HCT116 (cell line): ENCODE measurements at regions not wholly inside any gene's neighbourhood (a gene's known extent, or its start where the extent isn't known, plus 50 kb on each side); places are given as distances from the start of the nearest gene placed in this dataset.

Experiments used
- ATAC-seq: fragments of 200-7000 bp; cut with Tn5 transposase; 2 replicates; pipeline ENCODE4 v1.9.1; 2020; ENCODE audit warnings: mild to moderate bottlenecking, moderate library complexity
- BruUV-seq: library from RNA; stranded (reverse); fragments of 400-500 nt; replicated peaks from 2 replicates; lab custom pipeline; 2021; lab: Mats Ljungman, UMichigan
- CTCF ChIA-PET: fragments of 300-600 bp; sonication (Branson Sonifier 250); formaldehyde crosslinking; loops from one replicate; lab custom pipeline; 2021; ENCODE audit warnings: antibody characterized with exemption; lab: Charles Lee
- POLR2A ChIA-PET: fragments of 300-600, 350-600 bp; sonication (Branson Sonifier 250); formaldehyde crosslinking; loops from one replicate; lab custom pipeline; 2021; ENCODE audit warnings: antibody characterized with exemption; lab: Charles Lee
- RAD21 ChIA-PET, 2 experiments: fragments of 300-600 bp; sonication (Branson Sonifier 250); formaldehyde crosslinking; loops; one replicate each; lab custom pipeline; 2023; ENCODE audit warnings: low total read pairs in 2 of 2; ENCODE audit not compliant: uncharacterized antibody in 2 of 2, unreplicated experiment in 2 of 2, low non-redundant PET in 1 of 2; lab: Charles Lee
- DNase-seq: peaks from one replicate; pipeline ENCODE4 v3.0.0-alpha.2; 2010; ENCODE audit warnings: low read depth, low spot score
- H2AFZ ChIP-seq: fragments of 200-600 bp; shearing (Covaris generic), sonication (generic); 2 replicates; pipeline ENCODE4 v1.6.1; 2017; ENCODE audit warnings: low read depth, mixed run types, mixed read lengths, antibody characterized with exemption, low read length; ENCODE audit not compliant: poor library complexity, severe bottlenecking
- H3K27ac ChIP-seq: 2 replicates; pipeline ENCODE4 v1.5.1; 2012; ENCODE audit warnings: low read depth, low read length
- H3K27me3 ChIP-seq: fragments of 200-600 bp; sonication (generic); 2 replicates; pipeline ENCODE4 v1.6.1; 2016; ENCODE audit warnings: mixed run types, low read length, mixed read lengths; ENCODE audit not compliant: insufficient read depth
- H3K36me3 ChIP-seq, 2 experiments: fragments of 200-500 bp in 1 of 2; fragments of 200-600 bp in 1 of 2; sonication (Bioruptor generic) in 1 of 2; sonication (generic) in 1 of 2; 2 replicates each; pipeline versions ENCODE4 v1.5.1 to v1.6.1; 2014 to 2016; ENCODE audit warnings: low read length in 2 of 2, inconsistent platforms in 1 of 2, mixed read lengths in 1 of 2, mixed run types in 1 of 2; ENCODE audit not compliant: insufficient read depth in 2 of 2, control insufficient read depth in 1 of 2
- H3K4me1 ChIP-seq, 2 experiments: fragments of 200-600 bp in 1 of 2; sonication (generic) in 1 of 2; 2 replicates each; pipeline versions ENCODE4 v1.5.1 to v1.6.1; 2012 to 2017; ENCODE audit warnings: low read length in 2 of 2, inconsistent platforms in 1 of 2, mild to moderate bottlenecking in 1 of 2, mixed read lengths in 1 of 2, mixed run types in 1 of 2, moderate library complexity in 1 of 2; ENCODE audit not compliant: insufficient read depth in 2 of 2, control insufficient read depth in 1 of 2
- H3K4me2 ChIP-seq: fragments of 200-600 bp; sonication (generic); 2 replicates; pipeline ENCODE4 v1.6.1; 2017; ENCODE audit warnings: mixed run types, low read length, mixed read lengths
- H3K4me3 ChIP-seq, 2 experiments: fragments of 200-600 bp in 1 of 2; sonication (generic) in 1 of 2; replicated peaks in 1 of 2; 2 replicates each; pipeline ENCODE4 v1.5.1; 2011 to 2016; ENCODE audit warnings: low read length in 2 of 2, control low read depth in 1 of 2, low read depth in 1 of 2, mild to moderate bottlenecking in 1 of 2, mixed read lengths in 1 of 2, mixed run types in 1 of 2
- H3K79me2 ChIP-seq: fragments of 200-600 bp; sonication (generic); 2 replicates; pipeline ENCODE4 v1.6.1; 2017; ENCODE audit warnings: mild to moderate bottlenecking, mixed run types, low read length, moderate library complexity, mixed read lengths; ENCODE audit not compliant: insufficient read depth
- H3K9ac ChIP-seq: fragments of 200-600 bp; sonication (generic); 2 replicates; pipeline ENCODE4 v1.6.1; 2016; ENCODE audit warnings: low read length, mixed read lengths
- H3K9me2 ChIP-seq: fragments of 200-600 bp; sonication (generic), shearing (Covaris generic); 2 replicates; pipeline ENCODE4 v1.6.1; 2017; ENCODE audit warnings: mixed run types, mild to moderate bottlenecking, moderate library complexity; ENCODE audit not compliant: insufficient read depth
- H3K9me3 ChIP-seq, 2 experiments: fragments of 200-500 bp in 1 of 2; fragments of 200-600 bp in 1 of 2; sonication (Bioruptor generic) in 1 of 2; sonication (generic) in 1 of 2; 2 replicates each; pipeline ENCODE4 v1.6.1; 2014 to 2017; ENCODE audit warnings: low read length in 2 of 2, mixed read lengths in 2 of 2, inconsistent platforms in 1 of 2, low read depth in 1 of 2, mild to moderate bottlenecking in 1 of 2, mixed run types in 1 of 2, moderate library complexity in 1 of 2; ENCODE audit not compliant: control insufficient read depth in 1 of 2, insufficient read depth in 1 of 2
- H4K20me1 ChIP-seq: fragments of 200-600 bp; sonication (generic), shearing (Covaris generic); 2 replicates; pipeline ENCODE4 v1.6.1; 2017; ENCODE audit warnings: mixed run types, mild to moderate bottlenecking, moderate library complexity; ENCODE audit not compliant: insufficient read depth
- ATF3 ChIP-seq: IDR thresholded peaks from 2 replicates; pipeline ENCODE4 v1.6.1; 2012
- CBX3 ChIP-seq: IDR thresholded peaks from 2 replicates; pipeline ENCODE4 v1.6.1; 2012; ENCODE audit warnings: low read depth
- CEBPB ChIP-seq: IDR thresholded peaks from 2 replicates; pipeline ENCODE4 v1.6.1; 2012; ENCODE audit warnings: low read depth
- FOSL1 ChIP-seq: IDR thresholded peaks from 2 replicates; pipeline ENCODE4 v1.6.1; 2012; ENCODE audit warnings: low read depth
- JUND ChIP-seq: IDR thresholded peaks from 2 replicates; pipeline ENCODE4 v1.6.1; 2012
- POLR2AphosphoS5 ChIP-seq: IDR thresholded peaks from 2 replicates; pipeline ENCODE4 v1.6.1; 2011; ENCODE audit warnings: mild to moderate bottlenecking, low read depth, low read length, moderate library complexity
- SIN3A ChIP-seq: IDR thresholded peaks from 2 replicates; pipeline ENCODE4 v1.6.1; 2012; ENCODE audit warnings: low read depth
- SP1 ChIP-seq: IDR thresholded peaks from 2 replicates; pipeline ENCODE4 v1.6.1; 2012; ENCODE audit warnings: low read depth
- SRF ChIP-seq: IDR thresholded peaks from 2 replicates; pipeline ENCODE4 v1.6.1; 2012; ENCODE audit warnings: low read depth
- TCF7L2 ChIP-seq: IDR thresholded peaks from 2 replicates; pipeline ENCODE4 v1.7.0; 2011; ENCODE audit warnings: borderline replicate concordance, inconsistent platforms; ENCODE audit not compliant: insufficient read depth, insufficient read length; ENCODE audit errors: extremely low read depth
- YY1 ChIP-seq: IDR thresholded peaks from 2 replicates; pipeline ENCODE4 v1.6.1; 2011; ENCODE audit warnings: low read length, low read depth, moderate library complexity, mild to moderate bottlenecking; ENCODE audit not compliant: insufficient replicate concordance; ENCODE audit errors: extremely low read depth
- ZBTB33 ChIP-seq: IDR thresholded peaks from 2 replicates; pipeline ENCODE4 v1.6.1; 2011; ENCODE audit warnings: mild to moderate bottlenecking, low read length, moderate library complexity; ENCODE audit not compliant: insufficient replicate concordance; ENCODE audit errors: extremely low read depth
- ZFX ChIP-seq: fragments of 450-650 bp; IDR thresholded peaks from 2 replicates; pipeline ENCODE4 v1.6.1; 2017
- ZNF274 ChIP-seq: fragments of 200-500 bp; sonication (Bioruptor generic); IDR thresholded peaks from 2 replicates; pipeline ENCODE4 v1.6.1; 2014; ENCODE audit warnings: mild to moderate bottlenecking, low read depth, low read length, inconsistent platforms
- intact Hi-C: fragments of 100-400 bp; cut with micrococcal nuclease; formaldehyde crosslinking; loops from 2 replicates; pipeline ENCODE4 v1.10.0; 2022
- TF ChIP-seq, protein P1 (sequence below): IDR thresholded peaks from 2 replicates; pipeline ENCODE4 v1.6.1; 2012
- TF ChIP-seq, protein P2 (sequence below): IDR thresholded peaks from 2 replicates; pipeline ENCODE4 v1.6.1; 2012; ENCODE audit warnings: low read depth
- TF ChIP-seq, protein P3 (sequence below), 3 experiments: fragments of 200-600 bp in 1 of 3; sonication (generic) in 1 of 3; IDR thresholded peaks in 2 of 3; conservative IDR thresholded peaks in 1 of 3; 2 replicates each; pipeline ENCODE4 v1.5.1; 2012 to 2017; ENCODE audit warnings: low read depth in 2 of 3, low read length in 2 of 3, antibody characterized with exemption in 1 of 3, borderline replicate concordance in 1 of 3, control low read depth in 1 of 3, mild to moderate bottlenecking in 1 of 3, mixed read lengths in 1 of 3, mixed run types in 1 of 3, moderate library complexity in 1 of 3; ENCODE audit not compliant: insufficient read depth in 1 of 3

DNA sequence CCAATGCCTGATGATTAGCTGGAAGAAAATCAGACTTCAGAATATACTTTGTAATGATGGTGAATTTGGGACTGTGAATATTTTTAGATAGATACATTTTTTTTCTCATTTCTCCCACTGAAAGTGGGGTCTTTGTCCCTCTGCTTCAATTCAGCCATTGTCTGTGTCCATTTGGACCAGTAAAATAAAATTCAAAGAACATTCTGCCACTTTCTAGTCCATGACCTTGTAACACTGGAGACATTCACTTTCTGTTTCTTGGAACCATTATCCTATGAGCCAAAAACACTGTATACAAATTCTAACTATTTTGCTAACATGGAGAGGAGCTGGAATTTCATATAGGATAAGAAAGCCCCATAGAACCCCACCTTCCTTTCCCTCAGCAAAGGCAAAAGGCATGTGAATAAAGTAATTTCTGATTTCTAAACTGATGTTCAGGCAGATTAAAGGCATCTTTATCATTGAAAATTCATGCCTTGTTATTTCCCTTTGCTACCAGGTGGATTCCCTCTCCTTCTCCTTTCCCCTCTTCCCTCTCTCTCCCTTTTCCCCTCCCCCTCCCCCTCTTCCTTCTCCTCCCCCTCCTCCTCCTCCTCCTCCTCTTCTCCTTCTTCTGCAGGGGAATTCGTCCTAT lies 2010.4 kb upstream of the LRRTM1 start:
- RAD21 ChIA-PET, result interaction anchor here in 1 of 2 experiments (0.6 kb wide), 1 partner anchor 27 kb away, joined by 4 read pairs; no protein-coding TSS in a partner anchor

More for the DNA sequence above, 2010.4 kb upstream of the LRRTM1 start:
- H3K79me2 ChIP-seq, result no peaks in the 10 kb centered on the region
- H4K20me1 ChIP-seq, result no peaks in the 10 kb centered on the region
- ChIA-PET CTCF (no interaction called here), POLR2A (no interaction called here)
- no peaks in the 10 kb centered on the region for H3K9me3 ChIP-seq
- H3K9me2 ChIP-seq, result no peaks in the 10 kb centered on the region
- H3K4me3 ChIP-seq, result no peak overlapping the region
- intact Hi-C loops, result no loop called here
- no peak overlapping the region for H3K27ac ChIP-seq
- H2AFZ ChIP-seq, result no peak overlapping the region
- ATAC-seq (no peak), DNase-seq (no peak)
- no peak overlapping the region for H3K9ac ChIP-seq
- H3K36me3 ChIP-seq, result no peaks in the 10 kb centered on the region
- no peaks in the 10 kb centered on the region for H3K27me3 ChIP-seq
- no peak overlapping the region for H3K4me2 ChIP-seq
- TF ChIP-seq SRF, result no peak
- TF ChIP-seq, protein P1, sequence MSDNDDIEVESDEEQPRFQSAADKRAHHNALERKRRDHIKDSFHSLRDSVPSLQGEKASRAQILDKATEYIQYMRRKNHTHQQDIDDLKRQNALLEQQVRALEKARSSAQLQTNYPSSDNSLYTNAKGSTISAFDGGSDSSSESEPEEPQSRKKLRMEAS, result no peak
- no peak for TF ChIP-seq SIN3A
- TF ChIP-seq YY1, result no peak
- TF ChIP-seq SP1, result no peak
- TF ChIP-seq, protein P2, sequence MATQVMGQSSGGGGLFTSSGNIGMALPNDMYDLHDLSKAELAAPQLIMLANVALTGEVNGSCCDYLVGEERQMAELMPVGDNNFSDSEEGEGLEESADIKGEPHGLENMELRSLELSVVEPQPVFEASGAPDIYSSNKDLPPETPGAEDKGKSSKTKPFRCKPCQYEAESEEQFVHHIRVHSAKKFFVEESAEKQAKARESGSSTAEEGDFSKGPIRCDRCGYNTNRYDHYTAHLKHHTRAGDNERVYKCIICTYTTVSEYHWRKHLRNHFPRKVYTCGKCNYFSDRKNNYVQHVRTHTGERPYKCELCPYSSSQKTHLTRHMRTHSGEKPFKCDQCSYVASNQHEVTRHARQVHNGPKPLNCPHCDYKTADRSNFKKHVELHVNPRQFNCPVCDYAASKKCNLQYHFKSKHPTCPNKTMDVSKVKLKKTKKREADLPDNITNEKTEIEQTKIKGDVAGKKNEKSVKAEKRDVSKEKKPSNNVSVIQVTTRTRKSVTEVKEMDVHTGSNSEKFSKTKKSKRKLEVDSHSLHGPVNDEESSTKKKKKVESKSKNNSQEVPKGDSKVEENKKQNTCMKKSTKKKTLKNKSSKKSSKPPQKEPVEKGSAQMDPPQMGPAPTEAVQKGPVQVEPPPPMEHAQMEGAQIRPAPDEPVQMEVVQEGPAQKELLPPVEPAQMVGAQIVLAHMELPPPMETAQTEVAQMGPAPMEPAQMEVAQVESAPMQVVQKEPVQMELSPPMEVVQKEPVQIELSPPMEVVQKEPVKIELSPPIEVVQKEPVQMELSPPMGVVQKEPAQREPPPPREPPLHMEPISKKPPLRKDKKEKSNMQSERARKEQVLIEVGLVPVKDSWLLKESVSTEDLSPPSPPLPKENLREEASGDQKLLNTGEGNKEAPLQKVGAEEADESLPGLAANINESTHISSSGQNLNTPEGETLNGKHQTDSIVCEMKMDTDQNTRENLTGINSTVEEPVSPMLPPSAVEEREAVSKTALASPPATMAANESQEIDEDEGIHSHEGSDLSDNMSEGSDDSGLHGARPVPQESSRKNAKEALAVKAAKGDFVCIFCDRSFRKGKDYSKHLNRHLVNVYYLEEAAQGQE, result no peak
- TF ChIP-seq ZNF274, result no peak
- no peak for TF ChIP-seq ATF3
- no peak for TF ChIP-seq CBX3
- no peak for TF ChIP-seq TCF7L2
- TF ChIP-seq, protein P3, sequence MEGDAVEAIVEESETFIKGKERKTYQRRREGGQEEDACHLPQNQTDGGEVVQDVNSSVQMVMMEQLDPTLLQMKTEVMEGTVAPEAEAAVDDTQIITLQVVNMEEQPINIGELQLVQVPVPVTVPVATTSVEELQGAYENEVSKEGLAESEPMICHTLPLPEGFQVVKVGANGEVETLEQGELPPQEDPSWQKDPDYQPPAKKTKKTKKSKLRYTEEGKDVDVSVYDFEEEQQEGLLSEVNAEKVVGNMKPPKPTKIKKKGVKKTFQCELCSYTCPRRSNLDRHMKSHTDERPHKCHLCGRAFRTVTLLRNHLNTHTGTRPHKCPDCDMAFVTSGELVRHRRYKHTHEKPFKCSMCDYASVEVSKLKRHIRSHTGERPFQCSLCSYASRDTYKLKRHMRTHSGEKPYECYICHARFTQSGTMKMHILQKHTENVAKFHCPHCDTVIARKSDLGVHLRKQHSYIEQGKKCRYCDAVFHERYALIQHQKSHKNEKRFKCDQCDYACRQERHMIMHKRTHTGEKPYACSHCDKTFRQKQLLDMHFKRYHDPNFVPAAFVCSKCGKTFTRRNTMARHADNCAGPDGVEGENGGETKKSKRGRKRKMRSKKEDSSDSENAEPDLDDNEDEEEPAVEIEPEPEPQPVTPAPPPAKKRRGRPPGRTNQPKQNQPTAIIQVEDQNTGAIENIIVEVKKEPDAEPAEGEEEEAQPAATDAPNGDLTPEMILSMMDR (IDR thresholded peaks at IDR 0.05 in 2 of 3, conservative IDR thresholded peaks at IDR 0.05 in 1 of 3; ENCODE audit: borderline replicate concordance in 1 of 3, insufficient read depth in 1 of 3, low read depth in 2 of 3, low read length in 2 of 3), result no peak
- no peak for TF ChIP-seq CEBPB
- no peak for TF ChIP-seq ZFX
- no peak for TF ChIP-seq POLR2AphosphoS5
- TF ChIP-seq ZBTB33, result no peak
- no peak for TF ChIP-seq JUND
- no peak for TF ChIP-seq FOSL1
- TF ChIP-seq, all 23 proteins: peak for 0
- no TSS peak for BruUV-seq
- H3K4me1 ChIP-seq, result no peaks in the 10 kb centered on the region
